Uterus (tissue), 2 donors: ENCODE measurements at regions not wholly inside any gene's neighbourhood (a gene's known extent, or its start where the extent isn't known, plus 50 kb on each side); places are given as distances from the start of the nearest gene placed in this dataset.

ENCODE experiments used
- POLR2A ChIP-seq, 2 donors: fragments of 450-650 bp; IDR thresholded peaks; one replicate each; pipeline ENCODE4 v1.6.1; 2016; ENCODE audit warnings: antibody characterized with exemption in 2 of 2, mild to moderate bottlenecking in 1 of 2, moderate library complexity in 1 of 2
- TF ChIP-seq, protein P1 (sequence below), 4 experiments: fragments of 200-600 bp in 2 of 4; fragments of 450-650 bp in 2 of 4; sonication (generic) in 2 of 4; IDR thresholded peaks; one replicate each; pipeline ENCODE4 v1.5.1; 2016 to 2019; ENCODE audit warnings: antibody characterized with exemption in 4 of 4, mild to moderate bottlenecking in 2 of 4, moderate library complexity in 1 of 4

- TF ChIP-seq, protein P1, sequence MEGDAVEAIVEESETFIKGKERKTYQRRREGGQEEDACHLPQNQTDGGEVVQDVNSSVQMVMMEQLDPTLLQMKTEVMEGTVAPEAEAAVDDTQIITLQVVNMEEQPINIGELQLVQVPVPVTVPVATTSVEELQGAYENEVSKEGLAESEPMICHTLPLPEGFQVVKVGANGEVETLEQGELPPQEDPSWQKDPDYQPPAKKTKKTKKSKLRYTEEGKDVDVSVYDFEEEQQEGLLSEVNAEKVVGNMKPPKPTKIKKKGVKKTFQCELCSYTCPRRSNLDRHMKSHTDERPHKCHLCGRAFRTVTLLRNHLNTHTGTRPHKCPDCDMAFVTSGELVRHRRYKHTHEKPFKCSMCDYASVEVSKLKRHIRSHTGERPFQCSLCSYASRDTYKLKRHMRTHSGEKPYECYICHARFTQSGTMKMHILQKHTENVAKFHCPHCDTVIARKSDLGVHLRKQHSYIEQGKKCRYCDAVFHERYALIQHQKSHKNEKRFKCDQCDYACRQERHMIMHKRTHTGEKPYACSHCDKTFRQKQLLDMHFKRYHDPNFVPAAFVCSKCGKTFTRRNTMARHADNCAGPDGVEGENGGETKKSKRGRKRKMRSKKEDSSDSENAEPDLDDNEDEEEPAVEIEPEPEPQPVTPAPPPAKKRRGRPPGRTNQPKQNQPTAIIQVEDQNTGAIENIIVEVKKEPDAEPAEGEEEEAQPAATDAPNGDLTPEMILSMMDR (IDR thresholded peaks at IDR 0.05): no peak
- no peak for TF ChIP-seq POLR2A (IDR thresholded peaks at IDR 0.05)
Measured at GRCh38 chr10:65779985-65780384, 1145.9 kb upstream of the LRRTM3 start.
